HG02973 (cell line): ENCODE measurements at regions not wholly inside any gene's neighbourhood (a gene's known extent, or its start where the extent isn't known, plus 50 kb on each side); places are given as distances from the start of the nearest gene placed in this dataset.
"Not testable (repeated sequence)": the region's sequence is repeated elsewhere in the genome, so short reads cannot be mapped to it uniquely, and the experiment has no call there.

Experiments used
- ATAC-seq: cut with Tn5 transposase; IDR thresholded peaks from one replicate; pipeline ENCODE4 v1.9.1; 2021; ENCODE audit warnings: moderate library complexity; ENCODE audit not compliant: unreplicated experiment

DNA sequence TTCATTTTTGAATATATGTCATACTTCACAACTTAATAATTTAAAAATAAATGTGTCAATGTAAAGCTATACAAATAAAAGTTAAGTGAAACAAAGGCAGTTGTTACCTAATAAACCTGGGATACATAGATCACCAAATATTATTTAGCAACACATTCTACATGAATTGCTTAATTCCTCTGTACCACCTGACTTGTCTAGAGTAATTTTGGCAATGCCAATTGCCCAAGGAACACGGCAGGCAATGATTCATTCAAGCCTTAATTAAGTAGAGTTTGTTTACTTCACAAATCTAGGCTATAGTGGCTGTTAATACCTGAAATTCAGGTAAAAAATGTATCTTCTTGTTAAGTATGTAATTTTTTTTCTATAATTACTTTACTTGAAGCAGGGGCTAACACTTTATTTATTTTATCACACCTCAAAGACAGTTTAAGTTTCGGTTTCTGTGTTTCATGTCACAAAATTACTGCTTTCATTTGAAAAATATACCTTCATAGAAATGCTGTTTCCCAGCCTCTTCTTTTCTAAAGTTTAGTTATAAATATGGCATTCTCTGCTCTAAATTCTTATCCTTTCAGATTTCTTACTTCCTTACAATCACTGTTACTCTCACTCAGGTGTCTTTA lies 705.7 kb downstream of the SLITRK5 start:
- no peak for ATAC-seq

DNA sequence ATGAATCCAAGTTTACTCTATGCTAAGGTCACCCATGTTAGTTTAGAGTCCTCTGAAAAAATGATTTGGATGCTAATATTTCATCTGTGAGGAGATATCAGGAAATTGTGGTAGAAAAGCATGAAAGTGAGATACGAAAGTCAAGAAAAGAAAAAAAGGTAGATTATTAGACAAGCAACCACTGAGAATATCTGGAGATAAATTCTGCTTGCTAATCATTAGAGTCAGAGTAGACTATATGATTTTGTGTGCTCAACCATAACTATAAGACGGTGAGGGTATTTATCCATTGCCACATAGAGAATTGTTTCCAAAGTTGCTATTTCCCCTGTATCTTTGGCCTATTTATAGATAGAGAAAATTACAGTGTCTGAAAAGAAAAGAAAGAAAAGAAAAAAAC lies 706.7 kb downstream of the SLITRK5 start:
- no peak for ATAC-seq

- no peak for ATAC-seq
These were observed 713.4 kb downstream of the SLITRK5 start for GRCh38 chr13:88384542-88384941.

DNA sequence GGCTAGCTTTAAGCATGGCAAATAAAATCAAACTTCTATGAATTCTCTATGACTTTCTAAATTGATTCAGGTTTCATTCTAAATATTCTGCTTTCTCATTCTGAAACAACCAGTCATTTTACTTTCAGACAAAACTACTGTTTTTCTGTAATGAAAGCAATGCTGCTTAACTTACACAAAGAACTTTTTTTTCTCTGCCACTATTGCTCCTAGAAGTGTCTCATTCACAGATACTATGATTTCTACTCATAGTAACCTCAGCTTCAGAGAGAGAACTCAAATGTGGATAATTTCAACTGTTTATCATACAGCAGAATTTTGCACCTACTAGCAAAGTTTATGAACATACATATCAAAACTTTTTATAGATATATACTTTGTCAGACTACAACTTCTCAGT lies 724.6 kb downstream of the SLITRK5 start:
- ATAC-seq, result no peak

DNA sequence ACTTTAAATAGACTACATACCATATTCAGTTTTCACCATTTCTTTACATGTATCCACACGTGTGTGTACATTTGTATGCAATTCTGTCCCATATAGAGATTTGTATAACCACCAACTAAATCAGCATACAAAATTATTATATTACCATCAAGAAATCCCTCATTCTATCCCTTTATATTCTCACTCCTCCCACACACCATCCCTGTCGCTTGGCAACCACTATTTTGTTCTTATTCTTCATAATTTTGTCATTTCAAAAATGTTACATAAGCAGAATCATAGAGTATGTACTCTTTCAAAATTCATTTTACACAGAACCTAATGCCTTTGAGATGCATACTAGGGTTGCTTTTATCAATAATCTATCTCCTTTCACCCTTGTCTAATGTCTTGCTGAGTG lies 740.5 kb downstream of the SLITRK5 start:
- ATAC-seq, result no peak

GRCh38 chr13:88417801-88418200 lies 746.6 kb downstream of the SLITRK5 start:
- no peak for ATAC-seq

GRCh38 chr13:88424463-88424862 lies 753.3 kb downstream of the SLITRK5 start:
- no peak for ATAC-seq

DNA sequence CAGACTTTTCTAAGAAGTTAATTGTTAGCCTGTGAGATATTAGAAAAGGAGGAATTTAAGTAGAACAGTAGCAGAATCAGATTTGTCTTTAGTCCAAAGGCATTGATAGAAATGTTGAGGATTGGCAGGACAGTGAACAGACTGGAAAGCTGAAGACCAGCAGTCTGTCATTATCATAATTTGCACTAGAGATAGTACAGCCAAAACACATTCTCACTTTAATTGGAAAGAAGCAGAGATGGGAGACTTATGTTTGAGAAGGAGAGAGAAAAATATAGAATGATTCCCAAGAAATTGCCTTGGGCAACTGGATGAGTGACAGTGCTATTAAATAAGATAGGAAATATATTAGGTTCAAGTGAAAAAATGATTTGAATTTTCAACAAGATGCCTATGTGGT lies 755.5 kb downstream of the SLITRK5 start:
- no peak for ATAC-seq

GRCh38 chr13:88429862-88430261 lies 758.7 kb downstream of the SLITRK5 start:
- ATAC-seq, result no peak

- ATAC-seq, result no peak
These were observed 763.8 kb downstream of the SLITRK5 start for GRCh38 chr13:88434953-88435352.

DNA sequence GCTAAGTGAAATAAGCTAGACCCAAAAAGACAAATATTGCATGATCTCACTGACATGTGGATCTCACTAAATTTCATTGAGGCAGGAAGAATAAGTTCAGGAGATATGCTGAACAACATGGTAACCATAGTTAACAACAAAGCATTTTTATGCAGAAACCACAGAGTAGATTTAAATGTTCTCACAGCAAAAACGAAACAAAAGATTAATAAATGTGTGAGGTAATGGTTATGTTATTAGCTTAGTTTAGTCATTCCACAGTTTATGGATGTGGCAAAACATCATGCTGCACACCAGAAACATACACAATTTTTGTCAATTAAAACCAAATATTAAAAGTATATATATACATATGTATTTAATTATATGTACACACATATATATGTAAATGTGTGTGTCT lies 765.8 kb downstream of the SLITRK5 start:
- no peak for ATAC-seq

- no peak for ATAC-seq
These were observed 779.3 kb downstream of the SLITRK5 start for GRCh38 chr13:88450515-88450914.

DNA sequence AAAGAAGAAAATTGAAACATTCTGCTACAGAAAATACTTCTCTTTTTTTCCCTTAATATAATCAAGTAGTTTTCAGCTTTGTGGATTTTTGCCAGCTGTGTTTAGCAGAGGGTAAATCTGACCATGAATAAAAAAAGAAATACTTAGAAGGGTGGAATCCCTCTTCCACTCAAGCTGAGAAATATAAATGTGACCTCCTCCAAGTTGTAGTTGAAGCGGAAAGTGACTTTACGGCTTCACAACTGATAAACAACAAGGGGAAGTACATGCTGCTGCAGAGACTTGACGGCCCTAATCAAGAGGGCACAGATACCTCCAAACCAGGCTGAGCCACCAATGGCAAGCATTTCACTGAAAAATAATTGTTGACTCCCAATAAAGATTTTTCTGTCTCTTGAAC lies 785.0 kb downstream of the SLITRK5 start:
- no peak for ATAC-seq

- ATAC-seq, result no peak
These were observed 788.2 kb downstream of the SLITRK5 start for GRCh38 chr13:88459331-88459730.

- no peak for ATAC-seq
These were observed 790.3 kb downstream of the SLITRK5 start for GRCh38 chr13:88461272-88462009.

DNA sequence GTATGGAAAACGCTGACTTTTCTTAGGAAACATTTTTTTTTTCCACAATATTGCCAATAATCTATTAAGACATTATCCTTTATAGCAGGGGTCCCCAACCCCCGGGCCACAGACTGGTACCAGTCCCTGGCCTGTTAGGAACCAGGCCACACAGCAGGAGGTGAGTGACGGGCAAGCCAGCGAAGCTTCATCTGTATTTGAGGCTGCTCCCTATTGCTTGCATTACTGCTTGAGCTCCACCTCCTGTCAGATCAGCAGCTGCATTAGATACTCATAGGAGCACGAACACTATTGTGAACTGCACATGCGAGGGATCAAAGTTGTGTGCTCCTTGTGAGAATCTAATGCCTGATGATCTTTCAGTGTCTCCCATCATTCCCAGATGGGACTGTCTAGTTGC lies 793.7 kb downstream of the SLITRK5 start:
- no peak for ATAC-seq

- ATAC-seq, result peak; percentile 84
These were observed 801.1 kb downstream of the SLITRK5 start for GRCh38 chr13:88472316-88472715.

GRCh38 chr13:88483202-88483601 lies 812.0 kb downstream of the SLITRK5 start:
- ATAC-seq, result no peak

GRCh38 chr13:88507909-88508308 lies 836.7 kb downstream of the SLITRK5 start:
- ATAC-seq, result no peak

GRCh38 chr13:88512993-88513392 lies 841.8 kb downstream of the SLITRK5 start:
- not testable (repeated sequence) for ATAC-seq

GRCh38 chr13:88526186-88526852 lies 855.1 kb downstream of the SLITRK5 start:
- ATAC-seq, result no peak

- ATAC-seq, result no peak
These were observed 855.7 kb downstream of the SLITRK5 start for GRCh38 chr13:88526853-88527215.
